GM12878 (cell line): ENCODE measurements at regions not wholly inside any gene's neighbourhood (a gene's known extent, or its start where the extent isn't known, plus 50 kb on each side); places are given as distances from the start of the nearest gene placed in this dataset.

Experiments used
- ATAC-seq: fragments of 200-7000 bp; cut with Tn5 transposase; 3 replicates; pipeline ENCODE4 v1.9.1; 2020; ENCODE audit warnings: mild to moderate bottlenecking, moderate library complexity
- BruUV-seq: library from RNA; stranded (reverse); fragments of 400-500 nt; replicated peaks from 2 replicates; lab custom pipeline; 2021; lab: Mats Ljungman, UMichigan
- CTCF ChIA-PET: fragments of 300-600 bp; sonication (Branson Sonifier 250); formaldehyde crosslinking; extraction: SDS; loops from one replicate; lab custom pipeline; 2021; ENCODE audit warnings: inconsistent platforms; lab: Yijun Ruan, JAX
- POLR2A ChIA-PET: fragments of 350-600 bp; formaldehyde crosslinking; extraction: SDS; loops from one replicate; lab custom pipeline; 2021; ENCODE audit warnings: inconsistent platforms; lab: Charles Lee
- RAD21 ChIA-PET: fragments of 300-600 bp; sonication (Branson Sonifier 250); formaldehyde crosslinking; loops from one replicate; lab custom pipeline; 2023; ENCODE audit warnings: antibody characterized with exemption; ENCODE audit not compliant: unreplicated experiment; lab: Charles Lee
- SMC1A ChIA-PET: fragments of 300-600 bp; sonication (Branson Sonifier 250); formaldehyde crosslinking; loops from one replicate; lab custom pipeline; 2023; ENCODE audit not compliant: unreplicated experiment, uncharacterized antibody; lab: Charles Lee
- DNase-seq: peaks from one replicate; pipeline ENCODE4 v3.0.0-alpha.2; 2011; ENCODE audit warnings: low read depth, low spot score
- FAIRE-seq: peaks from 3 replicates; lab custom pipeline; 2011; peaks lifted over from hg19 to GRCh38; lab: Jason Lieb, UNC
- H2AFZ ChIP-seq: 2 replicates; pipeline ENCODE4 v1.6.0; 2011; ENCODE audit warnings: low read depth, low read length, control low read depth; ENCODE audit not compliant: control insufficient read depth
- H3K27ac ChIP-seq: 2 replicates; pipeline ENCODE4 v1.5.1; 2011; ENCODE audit warnings: control low read depth; ENCODE audit not compliant: control insufficient read depth, insufficient read depth
- H3K27me3 ChIP-seq, 2 experiments: replicated peaks in 1 of 2; 2 replicates each; pipeline versions ENCODE4 v1.6.0 to v1.6.1; 2011; ENCODE audit warnings: low read length in 1 of 2; ENCODE audit not compliant: control insufficient read depth in 2 of 2, insufficient read depth in 2 of 2
- H3K36me3 ChIP-seq, 2 experiments: 2 replicates each; pipeline ENCODE4 v1.5.1; 2011; ENCODE audit warnings: low read length in 1 of 2; ENCODE audit not compliant: control insufficient read depth in 2 of 2, insufficient read depth in 2 of 2
- H3K4me1 ChIP-seq: 2 replicates; pipeline ENCODE4 v1.6.1; 2011; ENCODE audit warnings: mild to moderate bottlenecking, low read length, moderate library complexity, mixed read lengths; ENCODE audit not compliant: control insufficient read depth, insufficient read depth
- H3K4me2 ChIP-seq: 2 replicates; pipeline ENCODE4 v1.6.0; 2011; ENCODE audit warnings: control low read depth; ENCODE audit not compliant: control insufficient read depth, insufficient read depth
- H3K4me3 ChIP-seq: fragments of 200-600 bp; sonication (generic); 2 replicates; pipeline ENCODE4 v1.5.1; 2016
- H3K79me2 ChIP-seq: 2 replicates; pipeline ENCODE4 v1.6.0; 2011; ENCODE audit warnings: low read length; ENCODE audit not compliant: control insufficient read depth, insufficient read depth
- H3K9ac ChIP-seq: 2 replicates; pipeline ENCODE4 v1.8.0; 2011; ENCODE audit warnings: low read length, control low read depth, mixed read lengths; ENCODE audit not compliant: control insufficient read depth, insufficient read depth
- H3K9me3 ChIP-seq: replicated peaks from 3 replicates; pipeline ENCODE4 v1.5.1; 2011; ENCODE audit warnings: mild to moderate bottlenecking, low read length; ENCODE audit not compliant: control insufficient read depth, insufficient read depth
- H4K20me1 ChIP-seq: 2 replicates; pipeline ENCODE4 v1.6.0; 2011; ENCODE audit not compliant: control insufficient read depth, insufficient read depth
- ATF7 ChIP-seq: fragments of 450-650 bp; IDR thresholded peaks from 2 replicates; pipeline ENCODE4 v1.6.1; 2016; ENCODE audit warnings: low read depth, mild to moderate bottlenecking
- CBX3 ChIP-seq: fragments of 200-600 bp; sonication (generic); IDR thresholded peaks from 2 replicates; pipeline ENCODE4 v1.6.1; 2016; ENCODE audit warnings: low read depth, borderline replicate concordance
- CEBPB ChIP-seq, 2 experiments: fragments of 150-350 bp in 1 of 2; IDR thresholded peaks; 2 replicates each; pipeline ENCODE4 v1.6.1; 2012 to 2014; ENCODE audit warnings: low read depth in 2 of 2, low read length in 2 of 2, borderline replicate concordance in 1 of 2, inconsistent platforms in 1 of 2
- CHD2 ChIP-seq: IDR thresholded peaks from 2 replicates; pipeline ENCODE4 v1.6.1; 2011; ENCODE audit warnings: low read depth, low read length, improper control_type of control experiment, borderline replicate concordance
- EP300 ChIP-seq, 2 experiments: fragments of 150-350 bp in 1 of 2; IDR thresholded peaks; 2 replicates each; pipeline ENCODE4 v1.6.1; 2011 to 2012; ENCODE audit warnings: low read depth in 2 of 2, low read length in 2 of 2, borderline replicate concordance in 1 of 2, improper control_type of control experiment in 1 of 2, inconsistent platforms in 1 of 2; ENCODE audit not compliant: control insufficient read depth in 1 of 2
- GABPA ChIP-seq: IDR thresholded peaks from 2 replicates; pipeline ENCODE4 v1.6.1; 2014; ENCODE audit warnings: antibody characterized with exemption, low read depth, mild to moderate bottlenecking, inconsistent platforms
- IKZF2 ChIP-seq, 2 experiments: fragments of 450-650 bp; IDR thresholded peaks; 2 replicates each; pipeline ENCODE4 v1.6.1; 2017; ENCODE audit warnings: mild to moderate bottlenecking in 2 of 2, moderate library complexity in 2 of 2
- KAT2A ChIP-seq: conservative IDR thresholded peaks from 2 replicates; pipeline ENCODE4 v1.6.1; 2011; ENCODE audit warnings: low read depth, low read length; ENCODE audit not compliant: control insufficient read depth
- LARP7 ChIP-seq: fragments of 450-650 bp; IDR thresholded peaks from 2 replicates; pipeline ENCODE4 v1.6.1; 2017; ENCODE audit warnings: mild to moderate bottlenecking
- MEF2B ChIP-seq: fragments of 450-650 bp; IDR thresholded peaks from 2 replicates; pipeline ENCODE4 v1.6.1; 2018; ENCODE audit warnings: mild to moderate bottlenecking, moderate library complexity; ENCODE audit not compliant: partially characterized antibody, poor library complexity, severe bottlenecking
- MXI1 ChIP-seq: fragments of 150-350 bp; IDR thresholded peaks from 2 replicates; pipeline ENCODE4 v1.6.1; 2011; ENCODE audit warnings: low read depth, mild to moderate bottlenecking, inconsistent platforms, low read length, improper control_type of control experiment
- POU2F2 ChIP-seq: IDR thresholded peaks from 3 replicates; pipeline ENCODE4 v1.6.1; 2011; ENCODE audit warnings: low read depth, mild to moderate bottlenecking, low read length, borderline replicate concordance
- RBBP5 ChIP-seq: fragments of 200-600 bp; sonication (generic); conservative IDR thresholded peaks from 2 replicates; pipeline ENCODE4 v1.6.1; 2016
- TCF7 ChIP-seq: IDR thresholded peaks from 2 replicates; pipeline ENCODE4 v1.6.1; 2014; ENCODE audit warnings: antibody characterized with exemption, borderline replicate concordance
- ZNF207 ChIP-seq: fragments of 450-650 bp; IDR thresholded peaks from 2 replicates; pipeline ENCODE4 v1.6.1; 2014; ENCODE audit warnings: antibody characterized with exemption, mild to moderate bottlenecking, borderline replicate concordance
- ZNF274 ChIP-seq: IDR thresholded peaks from one replicate; pipeline ENCODE4 v1.8.0; 2011; ENCODE audit not compliant: insufficient read length, insufficient read depth
- ZNF384 ChIP-seq: IDR thresholded peaks from 2 replicates; pipeline ENCODE4 v1.6.1; 2012; ENCODE audit warnings: low read depth, mild to moderate bottlenecking, low read length, improper control_type of control experiment, borderline replicate concordance
- WGBS: methylation state at CpG from one replicate; pipeline ENCODE4 v1.1.6; 2016; ENCODE audit warnings: low lambda C conversion rate; ENCODE audit not compliant: insufficient replicate concordance, insufficient coverage; ENCODE audit errors: missing lambda C conversion rate; 5-methylcytosine and 5-hydroxymethylcytosine counted together
- in situ Hi-C: fragments of 300-500 bp; cut with MboI; formaldehyde crosslinking; loops from 9 replicates; pipeline ENCODE4 v1.14.3; 2018; ENCODE audit warnings: mixed read lengths
- intact Hi-C: fragments of 100-400 bp; cut with micrococcal nuclease; formaldehyde crosslinking; loops from one replicate; pipeline ENCODE4 v1.14.2; 2022; ENCODE audit not compliant: unreplicated experiment
- TF ChIP-seq, protein P1 (sequence below): fragments of 450-650 bp; IDR thresholded peaks from 2 replicates; pipeline ENCODE4 v1.6.1; 2017; ENCODE audit warnings: mild to moderate bottlenecking
- TF ChIP-seq, protein P2 (sequence below): IDR thresholded peaks from 2 replicates; pipeline ENCODE4 v1.6.1; 2012; ENCODE audit warnings: low read depth, low read length, improper control_type of control experiment
- TF ChIP-seq, protein P3 (sequence below): fragments of 450-650 bp; IDR thresholded peaks from 2 replicates; pipeline ENCODE4 v1.6.1; 2014; ENCODE audit warnings: mild to moderate bottlenecking

DNA sequence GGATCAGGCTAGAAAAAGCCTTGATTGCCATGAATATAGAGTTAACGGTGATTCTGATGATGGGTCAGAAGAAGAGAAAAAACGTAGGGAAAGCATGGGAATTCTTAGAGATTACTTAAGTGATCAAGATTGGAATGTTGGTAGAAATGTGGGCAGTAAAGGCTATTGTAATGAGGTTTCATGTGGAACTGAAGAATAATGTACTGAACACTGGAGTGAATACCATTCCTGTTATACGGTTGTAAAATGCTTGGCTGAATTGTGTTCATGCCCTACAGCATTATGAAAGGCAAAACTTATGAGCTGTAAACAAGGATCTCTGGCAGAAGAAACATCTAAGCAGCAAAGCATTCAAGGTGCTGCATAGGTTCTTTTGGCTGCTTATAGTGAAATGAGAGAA is 414.1 kb upstream of the CBLB start:
- CTCF ChIA-PET: no interaction called here

More for the DNA sequence above, 414.1 kb upstream of the CBLB start:
- in situ Hi-C loops: no loop called here
- Histone ChIP-seq H2AFZ (no peak overlapping the region), H3K9ac (no peak overlapping the region), H3K27ac (no peak overlapping the region), H3K4me3 (no peak overlapping the region), H3K36me3 (no peaks in the 10 kb centered on the region), H3K79me2 (no peaks in the 10 kb centered on the region), H3K27me3 (no peaks in the 10 kb centered on the region), H3K4me1 (no peaks in the 10 kb centered on the region), H3K4me2 (no peak overlapping the region), H4K20me1 (no peaks in the 10 kb centered on the region), H3K9me3 (no peaks in the 10 kb centered on the region; the same call in 1 of the 3 replicates)
- SMC1A ChIA-PET: interaction anchor here (1.1 to 1.5 kb wide), 3 partner anchors 11 to 18 kb away, joined by 3 read pairs; no protein-coding TSS in a partner anchor
- DNase-seq (no peak), FAIRE-seq (no peak), ATAC-seq (no peak)
- 97% methylated on average over 3 of the region's 3 CpGs for WGBS
- RAD21 ChIA-PET: no interaction called here
- no TSS peak for BruUV-seq
- TF ChIP-seq POU2F2 (no peak), ZNF207 (no peak), CHD2 (no peak), ZNF274 (no peak), GABPA (no peak), IKZF2 (IDR thresholded peaks at IDR 0.05) (no peak), TCF7 (no peak), MXI1 (no peak), CEBPB (IDR thresholded peaks at IDR 0.05; ENCODE audit: borderline replicate concordance in 1 of 2, low read depth in 2 of 2, low read length in 2 of 2) (no peak), CBX3 (no peak), RBBP5 (no peak), ZNF384 (no peak), MEF2B (no peak), LARP7 (no peak), KAT2A (no peak), EP300 (IDR thresholded peaks at IDR 0.05; ENCODE audit: borderline replicate concordance in 1 of 2, control insufficient read depth in 1 of 2, low read depth in 2 of 2, low read length in 2 of 2) (no peak), ATF7 (no peak)
- TF ChIP-seq, protein P1, sequence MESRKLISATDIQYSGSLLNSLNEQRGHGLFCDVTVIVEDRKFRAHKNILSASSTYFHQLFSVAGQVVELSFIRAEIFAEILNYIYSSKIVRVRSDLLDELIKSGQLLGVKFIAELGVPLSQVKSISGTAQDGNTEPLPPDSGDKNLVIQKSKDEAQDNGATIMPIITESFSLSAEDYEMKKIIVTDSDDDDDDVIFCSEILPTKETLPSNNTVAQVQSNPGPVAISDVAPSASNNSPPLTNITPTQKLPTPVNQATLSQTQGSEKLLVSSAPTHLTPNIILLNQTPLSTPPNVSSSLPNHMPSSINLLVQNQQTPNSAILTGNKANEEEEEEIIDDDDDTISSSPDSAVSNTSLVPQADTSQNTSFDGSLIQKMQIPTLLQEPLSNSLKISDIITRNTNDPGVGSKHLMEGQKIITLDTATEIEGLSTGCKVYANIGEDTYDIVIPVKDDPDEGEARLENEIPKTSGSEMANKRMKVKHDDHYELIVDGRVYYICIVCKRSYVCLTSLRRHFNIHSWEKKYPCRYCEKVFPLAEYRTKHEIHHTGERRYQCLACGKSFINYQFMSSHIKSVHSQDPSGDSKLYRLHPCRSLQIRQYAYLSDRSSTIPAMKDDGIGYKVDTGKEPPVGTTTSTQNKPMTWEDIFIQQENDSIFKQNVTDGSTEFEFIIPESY: no peak
- TF ChIP-seq, protein P2, sequence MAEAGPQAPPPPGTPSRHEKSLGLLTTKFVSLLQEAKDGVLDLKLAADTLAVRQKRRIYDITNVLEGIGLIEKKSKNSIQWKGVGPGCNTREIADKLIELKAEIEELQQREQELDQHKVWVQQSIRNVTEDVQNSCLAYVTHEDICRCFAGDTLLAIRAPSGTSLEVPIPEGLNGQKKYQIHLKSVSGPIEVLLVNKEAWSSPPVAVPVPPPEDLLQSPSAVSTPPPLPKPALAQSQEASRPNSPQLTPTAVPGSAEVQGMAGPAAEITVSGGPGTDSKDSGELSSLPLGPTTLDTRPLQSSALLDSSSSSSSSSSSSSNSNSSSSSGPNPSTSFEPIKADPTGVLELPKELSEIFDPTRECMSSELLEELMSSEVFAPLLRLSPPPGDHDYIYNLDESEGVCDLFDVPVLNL: no peak
- TF ChIP-seq, protein P3, sequence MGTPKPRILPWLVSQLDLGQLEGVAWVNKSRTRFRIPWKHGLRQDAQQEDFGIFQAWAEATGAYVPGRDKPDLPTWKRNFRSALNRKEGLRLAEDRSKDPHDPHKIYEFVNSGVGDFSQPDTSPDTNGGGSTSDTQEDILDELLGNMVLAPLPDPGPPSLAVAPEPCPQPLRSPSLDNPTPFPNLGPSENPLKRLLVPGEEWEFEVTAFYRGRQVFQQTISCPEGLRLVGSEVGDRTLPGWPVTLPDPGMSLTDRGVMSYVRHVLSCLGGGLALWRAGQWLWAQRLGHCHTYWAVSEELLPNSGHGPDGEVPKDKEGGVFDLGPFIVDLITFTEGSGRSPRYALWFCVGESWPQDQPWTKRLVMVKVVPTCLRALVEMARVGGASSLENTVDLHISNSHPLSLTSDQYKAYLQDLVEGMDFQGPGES: no peak
- intact Hi-C loops: no loop called here
- POLR2A ChIA-PET: no interaction called here
